ENCODE measurements at regions not wholly inside any gene's neighbourhood (a gene's known extent, or its start where the extent isn't known, plus 50 kb on each side); places are given as distances from the start of the nearest gene placed in this dataset.
A peak's percentile ranks its signal among the peaks of the same experiment; 100 is the strongest.

DNA sequence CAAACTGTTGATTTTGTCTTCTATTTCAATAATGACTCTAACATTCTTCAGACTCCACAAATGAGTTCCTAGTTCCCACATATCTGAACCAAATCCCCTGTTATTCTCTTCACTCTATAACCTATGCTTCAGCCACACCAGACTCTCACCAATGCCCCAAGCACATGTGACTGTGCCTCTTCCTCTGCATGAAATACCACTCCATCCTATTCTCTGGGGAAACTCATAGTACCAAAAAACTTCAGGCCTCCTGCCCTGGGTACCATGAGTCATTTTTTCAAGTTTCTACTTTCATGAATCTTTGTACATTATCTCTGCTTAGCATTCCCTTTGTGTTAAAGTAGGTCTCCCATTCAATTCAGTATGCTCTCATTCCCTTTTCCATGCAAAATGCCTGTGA is 353.2 kb downstream of the ZEB2 start:
- TF ChIP-seq, protein P1, sequence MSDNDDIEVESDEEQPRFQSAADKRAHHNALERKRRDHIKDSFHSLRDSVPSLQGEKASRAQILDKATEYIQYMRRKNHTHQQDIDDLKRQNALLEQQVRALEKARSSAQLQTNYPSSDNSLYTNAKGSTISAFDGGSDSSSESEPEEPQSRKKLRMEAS (IDR thresholded peaks at IDR 0.05; ENCODE audit: low read depth, low read length) = no peak
- TF ChIP-seq MYC (IDR thresholded peaks at IDR 0.05; ENCODE audit: low read depth, low read length) (no peak), POLR2A (IDR thresholded peaks at IDR 0.05; ENCODE audit: extremely low read depth, insufficient read length) (no peak)
- TF ChIP-seq, protein P2, sequence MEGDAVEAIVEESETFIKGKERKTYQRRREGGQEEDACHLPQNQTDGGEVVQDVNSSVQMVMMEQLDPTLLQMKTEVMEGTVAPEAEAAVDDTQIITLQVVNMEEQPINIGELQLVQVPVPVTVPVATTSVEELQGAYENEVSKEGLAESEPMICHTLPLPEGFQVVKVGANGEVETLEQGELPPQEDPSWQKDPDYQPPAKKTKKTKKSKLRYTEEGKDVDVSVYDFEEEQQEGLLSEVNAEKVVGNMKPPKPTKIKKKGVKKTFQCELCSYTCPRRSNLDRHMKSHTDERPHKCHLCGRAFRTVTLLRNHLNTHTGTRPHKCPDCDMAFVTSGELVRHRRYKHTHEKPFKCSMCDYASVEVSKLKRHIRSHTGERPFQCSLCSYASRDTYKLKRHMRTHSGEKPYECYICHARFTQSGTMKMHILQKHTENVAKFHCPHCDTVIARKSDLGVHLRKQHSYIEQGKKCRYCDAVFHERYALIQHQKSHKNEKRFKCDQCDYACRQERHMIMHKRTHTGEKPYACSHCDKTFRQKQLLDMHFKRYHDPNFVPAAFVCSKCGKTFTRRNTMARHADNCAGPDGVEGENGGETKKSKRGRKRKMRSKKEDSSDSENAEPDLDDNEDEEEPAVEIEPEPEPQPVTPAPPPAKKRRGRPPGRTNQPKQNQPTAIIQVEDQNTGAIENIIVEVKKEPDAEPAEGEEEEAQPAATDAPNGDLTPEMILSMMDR (IDR thresholded peaks at IDR 0.05; ENCODE audit: low read depth, low read length) = no peak
- no peak for DNase-seq (ENCODE audit: low read depth)
- no peak overlapping the region for H3K4me3 ChIP-seq (ENCODE audit: low read depth, low read length)

DNA sequence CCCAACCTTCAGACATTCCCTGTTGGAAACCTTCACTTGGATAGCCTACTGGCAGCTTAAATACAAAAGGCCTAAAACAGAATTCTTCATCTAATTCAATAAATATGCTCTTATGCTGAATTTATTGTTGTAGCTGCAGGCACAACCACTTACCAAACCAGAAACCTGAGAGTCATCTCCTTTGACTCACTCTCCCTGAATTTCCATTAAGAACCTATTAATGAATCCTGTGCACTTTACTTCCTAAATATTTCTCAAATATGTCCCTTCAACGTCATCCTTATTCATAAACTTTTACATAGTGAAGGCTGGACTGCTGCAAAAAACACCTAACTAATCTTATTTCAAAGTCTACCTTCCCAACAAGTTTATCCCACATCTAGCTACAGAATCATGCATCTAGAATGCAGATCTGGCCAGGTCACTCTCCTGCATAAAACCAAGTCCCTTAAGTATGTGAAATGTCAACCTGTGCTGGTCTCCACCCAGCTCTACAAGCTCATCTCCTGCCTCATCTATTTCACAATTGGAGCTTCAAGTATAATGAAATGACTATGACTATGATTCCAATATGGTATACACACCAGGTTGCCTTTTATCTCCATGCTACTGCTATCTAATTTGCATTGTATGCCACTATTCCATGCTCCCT is 354.2 kb downstream of the ZEB2 start:
- no peak overlapping the region for H3K4me3 ChIP-seq (ENCODE audit: low read depth, low read length)
- TF ChIP-seq, protein P1 (IDR thresholded peaks at IDR 0.05; ENCODE audit: low read depth, low read length) = no peak
- TF ChIP-seq, protein P2 (IDR thresholded peaks at IDR 0.05; ENCODE audit: low read depth, low read length) = no peak
- no peak for TF ChIP-seq MYC (IDR thresholded peaks at IDR 0.05; ENCODE audit: low read depth, low read length)
- no peak for DNase-seq (ENCODE audit: low read depth)

DNA sequence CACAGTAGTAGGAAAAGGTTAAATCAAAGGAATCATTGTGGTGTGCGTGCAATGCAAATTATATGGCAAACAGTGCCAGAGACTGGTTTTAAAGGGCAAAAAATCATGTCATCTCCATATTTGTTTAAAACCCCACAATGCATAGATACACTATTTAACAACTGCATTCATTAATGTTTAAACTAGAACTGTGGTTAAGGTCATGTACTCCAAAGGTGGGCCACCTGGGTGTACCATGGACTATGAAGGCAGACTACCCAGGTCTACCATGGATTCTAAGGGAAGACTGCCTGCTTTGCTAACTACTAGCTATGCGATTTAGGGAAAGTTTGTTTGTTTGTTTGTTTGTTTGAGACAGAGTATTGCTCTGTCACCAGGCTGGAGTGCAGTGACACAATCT is 356.3 kb downstream of the ZEB2 start:
- TF ChIP-seq POLR2A (IDR thresholded peaks at IDR 0.05; ENCODE audit: extremely low read depth, insufficient read length) (no peak), MYC (IDR thresholded peaks at IDR 0.05; ENCODE audit: low read depth, low read length) (no peak)
- TF ChIP-seq, protein P2 (IDR thresholded peaks at IDR 0.05; ENCODE audit: low read depth, low read length) = no peak
- TF ChIP-seq, protein P1 (IDR thresholded peaks at IDR 0.05; ENCODE audit: low read depth, low read length) = no peak
- no peak for DNase-seq (ENCODE audit: low read depth)
- no peak overlapping the region for H3K4me3 ChIP-seq (ENCODE audit: low read depth, low read length)

DNA sequence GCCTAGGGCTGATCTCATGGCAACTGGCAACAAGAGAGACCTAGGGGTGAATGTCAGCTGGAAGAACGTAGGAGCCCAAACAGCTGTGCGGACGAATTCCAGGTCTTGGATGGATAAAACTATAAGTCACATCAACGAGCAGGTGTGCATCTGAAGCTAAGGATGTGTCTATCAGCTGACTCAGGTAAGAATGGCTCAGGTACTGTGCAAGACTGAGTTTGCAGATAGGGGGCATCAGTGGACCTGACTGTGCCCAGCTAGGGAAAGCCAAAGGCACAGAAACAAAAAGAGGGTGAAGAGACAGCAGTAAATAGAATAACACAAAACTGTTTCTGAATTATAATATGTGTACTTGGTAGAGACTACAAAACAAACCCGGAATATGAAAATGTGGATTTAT is 357.3 kb downstream of the ZEB2 start:
- peak; percentile 34 for DNase-seq (ENCODE audit: low read depth)
- TF ChIP-seq, protein P2 (IDR thresholded peaks at IDR 0.05; ENCODE audit: low read depth, low read length) = peak; percentile 42
- TF ChIP-seq POLR2A (IDR thresholded peaks at IDR 0.05; ENCODE audit: extremely low read depth, insufficient read length) (no peak), MYC (IDR thresholded peaks at IDR 0.05; ENCODE audit: low read depth, low read length) (no peak)
- TF ChIP-seq, protein P1 (IDR thresholded peaks at IDR 0.05; ENCODE audit: low read depth, low read length) = no peak
- H3K4me3 ChIP-seq (ENCODE audit: low read depth, low read length) = no peak overlapping the region

DNA sequence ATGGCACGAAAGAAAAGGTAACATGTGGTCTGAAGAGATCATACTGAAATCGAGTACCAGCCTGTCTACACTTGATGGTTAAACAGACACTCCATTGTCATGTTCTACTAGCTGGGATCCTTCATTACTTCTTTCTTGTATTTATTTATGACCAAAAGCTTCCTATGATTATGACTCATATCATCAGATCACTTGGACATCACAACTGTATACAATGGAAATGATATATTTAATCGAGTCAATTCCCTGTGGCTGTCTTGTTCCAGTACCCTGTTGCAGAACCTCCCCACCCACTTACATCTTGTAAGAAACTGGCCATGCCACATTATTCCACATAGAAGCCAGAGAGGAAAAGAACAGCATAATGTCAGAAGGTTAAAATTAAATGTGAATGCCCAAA is 358.9 kb downstream of the ZEB2 start:
- TF ChIP-seq MYC (IDR thresholded peaks at IDR 0.05; ENCODE audit: low read depth, low read length) (no peak), POLR2A (IDR thresholded peaks at IDR 0.05; ENCODE audit: extremely low read depth, insufficient read length) (no peak)
- TF ChIP-seq, protein P1 (IDR thresholded peaks at IDR 0.05; ENCODE audit: low read depth, low read length) = no peak
- TF ChIP-seq, protein P2 (IDR thresholded peaks at IDR 0.05; ENCODE audit: low read depth, low read length) = no peak
- no peak overlapping the region for H3K4me3 ChIP-seq (ENCODE audit: low read depth, low read length)
- no peak for DNase-seq (ENCODE audit: low read depth)
